Right lobe of liver (tissue), 6 donors: ENCODE measurements at regions not wholly inside any gene's neighbourhood (a gene's known extent, or its start where the extent isn't known, plus 50 kb on each side); places are given as distances from the start of the nearest gene placed in this dataset.
A peak's percentile ranks its signal among the peaks of the same experiment; 100 is the strongest.

Experiments used
- ATAC-seq, 4 donors: fragments of 200-7000 bp; cut with Tn5 transposase; one replicate each; pipeline ENCODE4 v1.9.1; 2020; ENCODE audit warnings: mild to moderate bottlenecking in 4 of 4, moderate library complexity in 4 of 4
- DNase-seq, 3 donors: peaks; one replicate each; pipeline ENCODE4 v3.0.0-alpha.2; 2020
- H3K27ac ChIP-seq, 3 donors: fragments of 200-600 bp; one replicate each; pipeline ENCODE4 v1.8.0; 2022
- H3K27me3 ChIP-seq, 2 donors: fragments of 200-600 bp; one replicate each; pipeline ENCODE4 v1.8.0; 2022
- H3K36me3 ChIP-seq, 4 donors: fragments of 200-600 bp; sonication (generic) in 1 of 4; one replicate each; pipeline versions ENCODE4 v1.5.1 to v1.8.0; 2017 to 2022; ENCODE audit warnings: control low read depth in 1 of 4
- H3K4me1 ChIP-seq, 4 donors: fragments of 200-600 bp; sonication (generic) in 1 of 4; one replicate each; pipeline versions ENCODE4 v1.5.1 to v1.8.0; 2017 to 2022; ENCODE audit warnings: control low read depth in 1 of 4
- H3K4me3 ChIP-seq, 3 donors: fragments of 200-600 bp; one replicate each; pipeline ENCODE4 v1.8.0; 2022
- H3K9me3 ChIP-seq, 4 donors: fragments of 200-600 bp; sonication (generic) in 1 of 4; one replicate each; pipeline versions ENCODE4 v1.5.1 to v1.8.0; 2017 to 2022; ENCODE audit warnings: control low read depth in 1 of 4
- CTCF ChIP-seq, 4 donors: fragments of 200-600 bp in 3 of 4; fragments of 450-650 bp in 1 of 4; IDR thresholded peaks; one replicate each; pipeline versions ENCODE4 v1.5.1 to v1.8.0; 2016 to 2022; ENCODE audit warnings: antibody characterized with exemption in 4 of 4, mild to moderate bottlenecking in 2 of 4
- POLR2A ChIP-seq: fragments of 450-650 bp; IDR thresholded peaks from one replicate; pipeline ENCODE4 v1.6.1; 2017; ENCODE audit warnings: antibody characterized with exemption, mild to moderate bottlenecking
- WGBS: methylation state at CpG from one replicate; pipeline ENCODE4 v1.1.6; 2018; ENCODE audit warnings: low coverage, low lambda C conversion rate; ENCODE audit not compliant: insufficient coverage; ENCODE audit errors: missing lambda C conversion rate; 5-methylcytosine and 5-hydroxymethylcytosine counted together
- intact Hi-C, 2 donors: fragments of 100-400 bp; cut with DNase I; formaldehyde crosslinking; loops; one replicate each; pipeline versions ENCODE4 v1.11.2 to v1.14.1; 2022
- donor health status: DM: no; HTN: yes; CAD: no.
- donor health status: DM: no; HTN: no; CAD: no.
- donor health status: DM: no; HTN: no; CAD: no.
- donor health status: DM: no; HTN: yes; CAD: no.
- donor health status: DM: no; HTN: yes; CAD: no.

- TF ChIP-seq POLR2A (no peak), CTCF (IDR thresholded peaks at IDR 0.05) (no peak)
- ATAC-seq (no peak), DNase-seq (no peak)
- no peaks in the 10 kb centered on the region for H3K27me3 ChIP-seq
- H3K27ac ChIP-seq, result no peak overlapping the region
- 55% methylated on average over 3 of the region's 5 CpGs for WGBS
- no peaks in the 10 kb centered on the region for H3K36me3 ChIP-seq
- no peak overlapping the region for H3K4me3 ChIP-seq
- intact Hi-C loops, result no loop called here
- H3K9me3 ChIP-seq, result no peaks in the 10 kb centered on the region
- H3K4me1 ChIP-seq, result no peaks in the 10 kb centered on the region
These were observed 271.2 kb upstream of the IRX2 start for GRCh38 chr5:3022665-3023064.

- TF ChIP-seq CTCF (IDR thresholded peaks at IDR 0.05) (no peak), POLR2A (no peak)
- Histone ChIP-seq H3K27me3 (no peaks in the 10 kb centered on the region), H3K4me3 (no peak overlapping the region), H3K9me3 (no peaks in the 10 kb centered on the region), H3K27ac (no peak overlapping the region), H3K36me3 (no peaks in the 10 kb centered on the region), H3K4me1 (no peaks in the 10 kb centered on the region)
- 71% methylated on average over 6 of the region's 6 CpGs for WGBS
- ATAC-seq, result no peak
- intact Hi-C loops, result no loop called here
- DNase-seq, result no peak
These were observed 268.9 kb upstream of the IRX2 start for GRCh38 chr5:3020426-3020825.

- WGBS, result 63% methylated on average over 3 of the region's 3 CpGs
- H3K27me3 ChIP-seq, result no peaks in the 10 kb centered on the region
- no peak overlapping the region for H3K4me3 ChIP-seq
- DNase-seq (no peak), ATAC-seq (peak in 1 of 4 donors; percentile 29)
- intact Hi-C loops, result no loop called here
- H3K9me3 ChIP-seq, result no peaks in the 10 kb centered on the region
- H3K4me1 ChIP-seq, result no peaks in the 10 kb centered on the region
- H3K36me3 ChIP-seq, result no peaks in the 10 kb centered on the region
- TF ChIP-seq CTCF (IDR thresholded peaks at IDR 0.05) (no peak), POLR2A (no peak)
- no peak overlapping the region for H3K27ac ChIP-seq
These were observed 267.6 kb upstream of the IRX2 start for GRCh38 chr5:3019045-3019444.

- Histone ChIP-seq H3K27ac (no peak overlapping the region), H3K4me3 (no peak overlapping the region), H3K4me1 (no peaks in the 10 kb centered on the region), H3K27me3 (no peaks in the 10 kb centered on the region), H3K36me3 (no peaks in the 10 kb centered on the region), H3K9me3 (no peaks in the 10 kb centered on the region)
- DNase-seq (no peak), ATAC-seq (no peak)
- intact Hi-C loops, result no loop called here
- 67% methylated on average over 2 of the region's 3 CpGs for WGBS
- TF ChIP-seq POLR2A (no peak), CTCF (IDR thresholded peaks at IDR 0.05) (no peak)
These were observed 260.2 kb upstream of the IRX2 start for GRCh38 chr5:3011764-3012017.

GRCh38 chr5:3010953-3011763 lies 259.7 kb upstream of the IRX2 start:
- intact Hi-C loops, result no loop called here
- Histone ChIP-seq H3K36me3 (no peaks in the 10 kb centered on the region), H3K4me3 (no peak overlapping the region), H3K9me3 (no peaks in the 10 kb centered on the region), H3K4me1 (no peaks in the 10 kb centered on the region), H3K27ac (no peak overlapping the region), H3K27me3 (no peaks in the 10 kb centered on the region)
- 62% methylated on average over 9 of the region's 9 CpGs for whole genome bisulfite sequencing
- DNase-seq, result no peak
- no peak for ATAC-seq
- no peak for TF ChIP-seq POLR2A
- no peak for TF ChIP-seq CTCF (IDR thresholded peaks at IDR 0.05)
